Erythroblast (primary cell): ENCODE measurements at regions not wholly inside any gene's neighbourhood (a gene's known extent, or its start where the extent isn't known, plus 50 kb on each side); places are given as distances from the start of the nearest gene placed in this dataset.

ENCODE experiments used
- GATA1 ChIP-seq: IDR thresholded peaks from 2 replicates; pipeline ENCODE4 v1.6.1; 2011; ENCODE audit warnings: low read depth, mild to moderate bottlenecking, control low read depth, low read length, moderate library complexity
- POLR2A ChIP-seq: IDR thresholded peaks from 2 replicates; pipeline ENCODE4 v1.6.1; 2011; ENCODE audit warnings: mild to moderate bottlenecking, low read length

DNA sequence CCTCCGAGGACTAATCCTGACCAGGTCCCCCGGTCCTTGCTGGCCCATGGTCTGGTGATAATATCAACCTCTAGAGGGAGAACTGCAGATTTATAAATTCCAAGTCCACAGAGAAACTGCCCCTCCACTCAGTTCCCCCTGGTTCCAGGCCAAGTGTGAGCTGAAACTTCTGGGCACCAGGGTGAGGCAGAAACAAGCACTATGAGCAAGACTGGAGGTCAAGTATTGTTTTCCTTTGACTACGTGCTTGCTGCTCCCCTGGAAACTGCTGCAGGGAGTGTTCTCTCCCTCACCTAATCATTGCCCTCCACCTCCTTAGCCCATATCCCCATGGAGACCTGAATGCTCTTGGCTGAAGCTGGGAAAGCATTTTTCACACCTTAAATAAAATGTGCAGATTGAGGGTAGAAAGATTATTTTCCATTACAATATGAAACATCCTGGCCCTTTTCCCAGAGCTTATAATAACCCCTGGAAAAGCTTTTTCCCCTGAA is 135.2 kb downstream of the RDH14 start:
- TF ChIP-seq POLR2A: no peak
- no peak for TF ChIP-seq GATA1
